Upper lobe of left lung (tissue), 4 donors: ENCODE measurements at regions not wholly inside any gene's neighbourhood (a gene's known extent, or its start where the extent isn't known, plus 50 kb on each side); places are given as distances from the start of the nearest gene placed in this dataset.

Experiments used
- EP300 ChIP-seq, 4 donors: sonication (generic); formaldehyde crosslinking; IDR thresholded peaks; one replicate each; pipeline ENCODE4 v1.5.1; 2017; ENCODE audit warnings: antibody characterized with exemption in 4 of 4, control low read depth in 2 of 4
- POLR2AphosphoS5 ChIP-seq, 2 donors: sonication (generic); formaldehyde crosslinking; IDR thresholded peaks; one replicate each; pipeline ENCODE4 v1.5.1; 2017; ENCODE audit warnings: antibody characterized with exemption in 2 of 2
- TF ChIP-seq, protein P1 (sequence below), 6 experiments: fragments of 450-650 bp in 4 of 6; fragments of 200-600 bp in 2 of 6; sonication (generic) in 2 of 6; IDR thresholded peaks; one replicate each; pipeline ENCODE4 v1.5.1; 2016 to 2019; ENCODE audit warnings: antibody characterized with exemption in 6 of 6

- TF ChIP-seq POLR2AphosphoS5 (IDR thresholded peaks at IDR 0.05): no peak
- TF ChIP-seq, protein P1, sequence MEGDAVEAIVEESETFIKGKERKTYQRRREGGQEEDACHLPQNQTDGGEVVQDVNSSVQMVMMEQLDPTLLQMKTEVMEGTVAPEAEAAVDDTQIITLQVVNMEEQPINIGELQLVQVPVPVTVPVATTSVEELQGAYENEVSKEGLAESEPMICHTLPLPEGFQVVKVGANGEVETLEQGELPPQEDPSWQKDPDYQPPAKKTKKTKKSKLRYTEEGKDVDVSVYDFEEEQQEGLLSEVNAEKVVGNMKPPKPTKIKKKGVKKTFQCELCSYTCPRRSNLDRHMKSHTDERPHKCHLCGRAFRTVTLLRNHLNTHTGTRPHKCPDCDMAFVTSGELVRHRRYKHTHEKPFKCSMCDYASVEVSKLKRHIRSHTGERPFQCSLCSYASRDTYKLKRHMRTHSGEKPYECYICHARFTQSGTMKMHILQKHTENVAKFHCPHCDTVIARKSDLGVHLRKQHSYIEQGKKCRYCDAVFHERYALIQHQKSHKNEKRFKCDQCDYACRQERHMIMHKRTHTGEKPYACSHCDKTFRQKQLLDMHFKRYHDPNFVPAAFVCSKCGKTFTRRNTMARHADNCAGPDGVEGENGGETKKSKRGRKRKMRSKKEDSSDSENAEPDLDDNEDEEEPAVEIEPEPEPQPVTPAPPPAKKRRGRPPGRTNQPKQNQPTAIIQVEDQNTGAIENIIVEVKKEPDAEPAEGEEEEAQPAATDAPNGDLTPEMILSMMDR (IDR thresholded peaks at IDR 0.05): no peak
- TF ChIP-seq EP300 (IDR thresholded peaks at IDR 0.05): no peak
These were observed 1322.5 kb downstream of the FSCB start for GRCh38 chr14:43184540-43184939.
